Endothelial cell of umbilical vein (primary cell): ENCODE measurements at regions not wholly inside any gene's neighbourhood (a gene's known extent, or its start where the extent isn't known, plus 50 kb on each side); places are given as distances from the start of the nearest gene placed in this dataset.

Source experiments
- BruUV-seq: library from RNA; stranded (reverse); fragments of 400-500 nt; replicated peaks from 2 replicates; lab custom pipeline; 2021; lab: Mats Ljungman, UMichigan
- CTCF ChIA-PET: fragments of 300-600, 350-600 bp; sonication (Branson Sonifier 250); formaldehyde crosslinking; loops from one replicate; lab custom pipeline; 2021; ENCODE audit warnings: antibody characterized with exemption, inconsistent platforms; lab: Charles Lee
- POLR2A ChIA-PET: fragments of 300-600, 350-600 bp; sonication (Branson Sonifier 250); formaldehyde crosslinking; loops from one replicate; lab custom pipeline; 2021; ENCODE audit warnings: antibody characterized with exemption, inconsistent platforms; lab: Charles Lee
- DNase-seq: peaks from one replicate; pipeline ENCODE4 v3.0.0-alpha.2; 2011; ENCODE audit warnings: low read depth, low spot score
- FAIRE-seq: peaks from 2 replicates; lab custom pipeline; 2011; peaks lifted over from hg19 to GRCh38; lab: Jason Lieb, UNC
- H2AFZ ChIP-seq: 2 replicates; pipeline ENCODE4 v1.6.0; 2012; ENCODE audit warnings: low read depth, low read length, control low read depth, inconsistent platforms
- H3K27ac ChIP-seq: 2 replicates; pipeline ENCODE4 v1.5.1; 2011; ENCODE audit warnings: low read depth, mild to moderate bottlenecking, control low read depth, low read length, moderate library complexity; ENCODE audit not compliant: insufficient read depth
- H3K27me3 ChIP-seq, 2 experiments: 2 replicates each; pipeline versions ENCODE4 v1.6.0 to v1.6.1; 2011; ENCODE audit warnings: low read length in 2 of 2, mixed read lengths in 1 of 2; ENCODE audit not compliant: control insufficient read depth in 2 of 2, insufficient read depth in 2 of 2
- H3K36me3 ChIP-seq, 2 experiments: 2 replicates in 1 of 2; 3 replicates in 1 of 2; pipeline ENCODE4 v1.5.1; 2011; ENCODE audit warnings: low read length in 2 of 2, mild to moderate bottlenecking in 1 of 2, moderate library complexity in 1 of 2; ENCODE audit not compliant: control insufficient read depth in 2 of 2, insufficient read depth in 2 of 2; ENCODE audit errors: extremely low read depth in 1 of 2
- H3K4me1 ChIP-seq: 3 replicates; pipeline ENCODE4 v1.5.1; 2011; ENCODE audit warnings: mild to moderate bottlenecking, low read length; ENCODE audit not compliant: control insufficient read depth, insufficient read depth; ENCODE audit errors: extremely low read depth
- H3K4me2 ChIP-seq: 2 replicates; pipeline ENCODE4 v1.6.1; 2011; ENCODE audit warnings: low read length, control low read depth, mixed read lengths; ENCODE audit not compliant: insufficient read depth
- H3K4me3 ChIP-seq, 3 experiments: fragments of 200-600 bp in 1 of 3; sonication (generic), shearing (Covaris generic) in 1 of 3; replicated peaks in 1 of 3; 2 replicates each; pipeline ENCODE4 v1.5.1; 2011 to 2016; ENCODE audit warnings: control low read depth in 3 of 3, low read length in 3 of 3, mild to moderate bottlenecking in 2 of 3, inconsistent platforms in 1 of 3, low read depth in 1 of 3, moderate library complexity in 1 of 3; ENCODE audit not compliant: insufficient read depth in 1 of 3
- H3K79me2 ChIP-seq: 2 replicates; pipeline ENCODE4 v1.6.0; 2012; ENCODE audit warnings: low read length, inconsistent platforms; ENCODE audit not compliant: control insufficient read depth, insufficient read depth
- H3K9ac ChIP-seq: replicated peaks from 2 replicates; pipeline ENCODE3; 2011; ENCODE audit warnings: low read length, control low read depth; ENCODE audit not compliant: insufficient read depth; ENCODE audit errors: extremely low read depth
- H3K9me1 ChIP-seq: replicated peaks from 3 replicates; pipeline ENCODE4 v1.6.0; 2011; ENCODE audit warnings: mild to moderate bottlenecking, low read length; ENCODE audit not compliant: control insufficient read depth, insufficient read depth; ENCODE audit errors: extremely low read depth
- H3K9me3 ChIP-seq: replicated peaks from 2 replicates; pipeline ENCODE4 v1.5.1; 2012; ENCODE audit warnings: low read length, inconsistent platforms; ENCODE audit not compliant: control insufficient read depth, insufficient read depth
- H4K20me1 ChIP-seq: replicated peaks from 2 replicates; pipeline ENCODE3; 2011; ENCODE audit warnings: mild to moderate bottlenecking, low read length; ENCODE audit not compliant: control insufficient read depth, insufficient read depth; ENCODE audit errors: extremely low read depth
- EZH2 ChIP-seq: IDR thresholded peaks from 2 replicates; pipeline ENCODE4 v1.6.1; 2012; ENCODE audit warnings: borderline replicate concordance, low read depth, mild to moderate bottlenecking, moderate library complexity, low read length, inconsistent platforms; ENCODE audit not compliant: severe bottlenecking
- FOS ChIP-seq: IDR thresholded peaks from 2 replicates; pipeline ENCODE4 v1.6.1; 2011; ENCODE audit warnings: mild to moderate bottlenecking, low read length, moderate library complexity, borderline replicate concordance; ENCODE audit not compliant: insufficient read depth
- GATA2 ChIP-seq: IDR thresholded peaks from 2 replicates; pipeline ENCODE4 v1.7.0; 2011; ENCODE audit warnings: low read depth, mild to moderate bottlenecking, moderate library complexity, mixed read lengths, low read length; ENCODE audit not compliant: insufficient read length, insufficient read depth
- JUN ChIP-seq: IDR thresholded peaks from 2 replicates; pipeline ENCODE4 v1.6.1; 2011; ENCODE audit warnings: borderline replicate concordance, low read depth; ENCODE audit not compliant: insufficient read length, insufficient read depth
- MYC ChIP-seq: IDR thresholded peaks from one replicate; pipeline ENCODE4 v1.6.1; 2011; ENCODE audit warnings: mild to moderate bottlenecking, low read depth, low read length
- POLR2A ChIP-seq: IDR thresholded peaks from 2 replicates; pipeline ENCODE4 v1.6.1; 2012; ENCODE audit warnings: low read depth, mild to moderate bottlenecking, control low read depth, low read length
- POLR2AphosphoS5 ChIP-seq: IDR thresholded peaks from 2 replicates; pipeline ENCODE4 v1.6.1; 2012; ENCODE audit warnings: low read depth, mild to moderate bottlenecking, control low read depth, low read length, moderate library complexity; ENCODE audit not compliant: insufficient read depth
- dilution Hi-C: fragments of 300-500 bp; cut with MboI; formaldehyde crosslinking; loops from one replicate; pipeline ENCODE4 v1.15.0; 2019; ENCODE audit warnings: low sequenced_read_pairs; ENCODE audit not compliant: extremely low pct_ligation_motif_present
- intact Hi-C: fragments of 100-400 bp; cut with micrococcal nuclease; formaldehyde crosslinking; loops from one replicate; pipeline ENCODE4 v1.10.0; 2022
- TF ChIP-seq, protein P1 (sequence below): IDR thresholded peaks from 2 replicates; pipeline ENCODE4 v1.6.1; 2011; ENCODE audit not compliant: insufficient read depth, insufficient read length
- TF ChIP-seq, protein P2 (sequence below), 2 donors: IDR thresholded peaks; 1 replicate in 1 of 2; 2 replicates in 1 of 2; pipeline ENCODE4 v1.5.1; 2011; ENCODE audit warnings: low read length in 2 of 2, mild to moderate bottlenecking in 2 of 2, moderate library complexity in 2 of 2, control low read depth in 1 of 2, inconsistent platforms in 1 of 2, low read depth in 1 of 2; ENCODE audit not compliant: insufficient read depth in 1 of 2; ENCODE audit errors: extremely low read depth in 1 of 2

DNA sequence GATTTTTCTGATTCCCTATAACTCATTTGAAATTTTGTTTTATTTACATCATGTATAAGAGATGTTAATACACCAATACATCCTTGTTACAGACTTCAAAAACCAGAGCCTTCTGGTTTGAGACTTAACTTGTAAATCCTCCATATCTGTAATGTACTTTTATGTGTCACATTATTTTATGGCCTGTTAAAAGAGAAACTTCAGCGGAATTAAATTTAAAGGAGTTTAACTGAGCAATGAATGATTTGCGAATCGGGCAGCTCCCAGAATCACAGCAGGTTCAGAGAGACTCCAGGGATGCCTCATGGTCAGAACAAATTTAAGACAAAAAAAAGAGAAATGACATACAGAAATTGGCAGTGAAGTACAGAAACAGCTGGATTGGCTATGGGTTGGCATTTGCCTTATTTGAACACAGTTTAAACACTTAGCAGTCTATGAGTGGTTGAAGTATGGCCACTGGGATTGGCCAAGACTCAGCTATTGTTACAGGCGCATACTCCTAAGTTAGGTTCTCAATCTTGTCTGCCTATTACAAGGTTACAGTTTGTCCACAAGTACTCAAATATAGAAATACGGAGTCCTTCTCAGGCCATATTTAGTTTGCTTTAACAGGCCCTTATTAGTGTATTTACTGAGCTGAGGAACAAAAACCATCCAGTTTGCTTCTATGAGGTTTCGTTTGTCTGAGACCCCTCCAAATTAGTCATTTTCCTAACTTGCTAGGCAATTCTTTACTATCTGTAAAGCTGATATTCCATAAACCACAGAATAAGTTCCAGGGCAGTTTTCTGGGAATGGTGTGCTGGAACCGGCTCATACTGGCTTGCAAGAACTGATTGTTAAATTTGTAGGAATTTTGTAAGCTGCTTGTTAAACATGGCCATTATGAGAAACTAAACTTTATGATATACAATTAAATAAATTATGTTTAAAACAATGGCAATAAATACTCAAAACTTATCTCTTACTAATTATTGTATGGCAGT is 56.2 kb upstream of the WDR26 start:
- ChIA-PET POLR2A (no interaction called here), CTCF (interaction anchor here (1.0 kb wide), 1 partner anchor 53 kb away, joined by 3 read pairs; no protein-coding TSS in a partner anchor)
- FAIRE-seq (no peak), DNase-seq (no peak)
- no peaks in the 10 kb centered on the region for H3K4me1 ChIP-seq
- no peaks in the 10 kb centered on the region for H3K79me2 ChIP-seq
- H3K9me1 ChIP-seq: no peaks in the 10 kb centered on the region
- H3K4me3 ChIP-seq: no peak overlapping the region
- H3K9me3 ChIP-seq: no peaks in the 10 kb centered on the region
- dilution Hi-C loops (no loop called here), intact Hi-C loops (loop anchor here (5.0 kb wide), 1 partner anchor 1499 kb away; no protein-coding TSS in a partner anchor)
- no peak for TF ChIP-seq MYC
- TF ChIP-seq, protein P1, sequence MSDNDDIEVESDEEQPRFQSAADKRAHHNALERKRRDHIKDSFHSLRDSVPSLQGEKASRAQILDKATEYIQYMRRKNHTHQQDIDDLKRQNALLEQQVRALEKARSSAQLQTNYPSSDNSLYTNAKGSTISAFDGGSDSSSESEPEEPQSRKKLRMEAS: no peak
- TF ChIP-seq JUN: no peak
- TF ChIP-seq FOS: no peak
- no peak overlapping the region for H2AFZ ChIP-seq
- no peak overlapping the region for H3K4me2 ChIP-seq
- no peak overlapping the region for H3K9ac ChIP-seq
- no TSS peak for BruUV-seq
- no peaks in the 10 kb centered on the region for H3K27me3 ChIP-seq
- no peaks in the 10 kb centered on the region for H3K36me3 ChIP-seq
- H3K27ac ChIP-seq: no peak overlapping the region
- H4K20me1 ChIP-seq: no peaks in the 10 kb centered on the region

DNA sequence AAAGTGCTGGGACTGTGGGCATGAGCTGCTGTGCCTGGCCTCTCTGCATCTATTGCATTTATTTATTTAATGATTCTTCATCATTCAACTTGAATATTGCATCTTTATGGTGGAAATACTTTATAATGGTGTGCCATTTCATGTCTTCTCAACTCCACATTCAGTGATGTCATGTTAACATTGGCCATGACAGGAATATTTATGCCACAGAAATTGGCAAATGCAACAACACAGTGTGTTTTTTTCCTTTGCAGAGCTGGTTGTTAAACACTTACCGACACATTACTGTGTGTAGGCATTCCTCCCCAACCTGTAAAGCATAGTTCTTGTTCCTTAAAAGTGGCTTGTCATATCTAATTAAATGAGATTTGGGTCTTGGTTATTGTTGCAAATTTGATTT is 57.4 kb upstream of the WDR26 start:
- ChIA-PET POLR2A (no interaction called here), CTCF (interaction anchor here (1.0 kb wide), 1 partner anchor 54 kb away, joined by 3 read pairs; no protein-coding TSS in a partner anchor)
- no peak overlapping the region for H3K4me3 ChIP-seq
- no TSS peak for BruUV-seq
- no peak for TF ChIP-seq POLR2A
- TF ChIP-seq, protein P1: no peak
- TF ChIP-seq FOS: no peak
- TF ChIP-seq, protein P2, sequence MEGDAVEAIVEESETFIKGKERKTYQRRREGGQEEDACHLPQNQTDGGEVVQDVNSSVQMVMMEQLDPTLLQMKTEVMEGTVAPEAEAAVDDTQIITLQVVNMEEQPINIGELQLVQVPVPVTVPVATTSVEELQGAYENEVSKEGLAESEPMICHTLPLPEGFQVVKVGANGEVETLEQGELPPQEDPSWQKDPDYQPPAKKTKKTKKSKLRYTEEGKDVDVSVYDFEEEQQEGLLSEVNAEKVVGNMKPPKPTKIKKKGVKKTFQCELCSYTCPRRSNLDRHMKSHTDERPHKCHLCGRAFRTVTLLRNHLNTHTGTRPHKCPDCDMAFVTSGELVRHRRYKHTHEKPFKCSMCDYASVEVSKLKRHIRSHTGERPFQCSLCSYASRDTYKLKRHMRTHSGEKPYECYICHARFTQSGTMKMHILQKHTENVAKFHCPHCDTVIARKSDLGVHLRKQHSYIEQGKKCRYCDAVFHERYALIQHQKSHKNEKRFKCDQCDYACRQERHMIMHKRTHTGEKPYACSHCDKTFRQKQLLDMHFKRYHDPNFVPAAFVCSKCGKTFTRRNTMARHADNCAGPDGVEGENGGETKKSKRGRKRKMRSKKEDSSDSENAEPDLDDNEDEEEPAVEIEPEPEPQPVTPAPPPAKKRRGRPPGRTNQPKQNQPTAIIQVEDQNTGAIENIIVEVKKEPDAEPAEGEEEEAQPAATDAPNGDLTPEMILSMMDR (IDR thresholded peaks at IDR 0.05; ENCODE audit: extremely low read depth in 1 of 2, insufficient read depth in 1 of 2, low read depth in 1 of 2, low read length in 2 of 2): no peak
- TF ChIP-seq POLR2AphosphoS5: no peak
- TF ChIP-seq MYC: no peak
- no peak for TF ChIP-seq JUN
- TF ChIP-seq EZH2: no peak
- no peak for TF ChIP-seq GATA2
- peaks cover under 1% of the 10 kb centered on the region for H3K4me1 ChIP-seq
- H3K36me3 ChIP-seq: no peaks in the 10 kb centered on the region
- no peak overlapping the region for H3K9ac ChIP-seq
- intact Hi-C loops (loop anchor here (5.0 kb wide), 1 partner anchor 1500 kb away; no protein-coding TSS in a partner anchor), dilution Hi-C loops (no loop called here)
- no peak overlapping the region for H2AFZ ChIP-seq
- no peak for DNase-seq
- FAIRE-seq: no peak
- H3K4me2 ChIP-seq: no peak overlapping the region
- H4K20me1 ChIP-seq: no peaks in the 10 kb centered on the region
- H3K27ac ChIP-seq: no peak overlapping the region
- no peaks in the 10 kb centered on the region for H3K9me3 ChIP-seq
- no peaks in the 10 kb centered on the region for H3K9me1 ChIP-seq
- no peaks in the 10 kb centered on the region for H3K79me2 ChIP-seq
- H3K27me3 ChIP-seq: no peaks in the 10 kb centered on the region
